Activated naive CD4-positive, alpha-beta T cell treated with anti-CD3 and anti-CD28 coated beads, Interleukin-2, amount 10 ng/mL, durations not matched to agents 7 days and 5 days (primary cell): ENCODE measurements at regions not wholly inside any gene's neighbourhood (a gene's known extent, or its start where the extent isn't known, plus 50 kb on each side); places are given as distances from the start of the nearest gene placed in this dataset.

ENCODE experiments used
- CTCF ChIA-PET: fragments of 350-600 bp; sonication (Branson Sonifier 250); formaldehyde crosslinking; loops from one replicate; lab custom pipeline; 2021; ENCODE audit warnings: antibody characterized with exemption; lab: Charles Lee
- DNase-seq: peaks from one replicate; pipeline ENCODE4 v3.0.0-alpha.2; 2020
- H3K27ac Mint-ChIP-seq: one replicate; pipeline ENCODE4 v1.8.0; 2021; ENCODE audit warnings: mild to moderate bottlenecking, moderate library complexity, mixed read lengths
- H3K27me3 Mint-ChIP-seq: one replicate; pipeline ENCODE4 v1.8.0; 2021; ENCODE audit warnings: mild to moderate bottlenecking, mixed read lengths
- H3K36me3 Mint-ChIP-seq: one replicate; pipeline ENCODE4 v1.8.0; 2021; ENCODE audit warnings: mixed read lengths
- H3K4me1 Mint-ChIP-seq: one replicate; pipeline ENCODE4 v1.8.0; 2021; ENCODE audit warnings: mixed read lengths
- H3K4me3 Mint-ChIP-seq: one replicate; pipeline ENCODE4 v1.8.0; 2021; ENCODE audit warnings: mild to moderate bottlenecking, moderate library complexity, mixed read lengths
- H3K9me3 Mint-ChIP-seq: one replicate; pipeline ENCODE4 v1.8.0; 2021; ENCODE audit warnings: mixed read lengths

DNA sequence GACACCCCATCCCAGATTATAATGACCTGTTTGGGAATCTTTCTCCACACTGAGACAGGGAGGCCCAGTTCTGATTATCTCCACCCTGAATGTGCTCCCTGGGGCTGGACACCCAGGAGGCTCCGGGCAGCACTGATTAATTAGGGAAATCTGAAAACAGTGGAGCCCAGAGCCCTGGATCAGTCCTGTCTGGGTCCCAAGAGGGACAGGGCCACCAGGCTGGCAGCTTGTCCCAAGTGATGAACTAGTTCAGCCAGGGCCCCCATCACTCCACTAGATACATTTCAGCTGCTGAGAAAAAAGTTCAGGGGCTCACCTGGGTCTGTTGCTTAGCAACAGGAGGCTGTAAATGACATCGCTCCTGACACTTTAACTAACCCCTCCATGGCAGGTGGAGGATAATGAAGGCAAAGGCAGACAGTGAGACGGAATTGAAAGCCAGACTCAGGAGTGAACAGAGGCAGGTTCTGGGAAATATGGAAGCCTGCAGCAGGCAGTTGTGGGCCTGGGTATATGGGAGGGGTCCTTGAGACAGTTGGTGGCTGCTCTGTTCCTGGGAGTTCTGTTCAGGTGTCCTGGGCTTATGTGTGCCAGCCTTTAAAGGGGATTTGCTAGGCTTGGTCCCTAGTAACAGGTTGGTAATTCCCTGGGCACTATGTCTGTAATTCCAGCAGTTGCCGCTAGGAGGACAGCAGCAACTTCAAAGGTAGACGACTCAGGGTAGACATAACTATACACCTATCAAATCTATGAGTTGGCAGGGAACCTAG is 78.3 kb upstream of the CTNNBL1 start:
- CTCF ChIA-PET, result interaction anchor here (1.0 kb wide), 1 partner anchor 24 kb away, joined by 3 read pairs; no protein-coding TSS in a partner anchor
- H3K4me3 Mint-ChIP-seq, result no peak overlapping the region
- DNase-seq, result peak; percentile 74
- no peaks in the 10 kb centered on the region for H3K36me3 Mint-ChIP-seq
- H3K9me3 Mint-ChIP-seq, result no peaks in the 10 kb centered on the region
- H3K4me1 Mint-ChIP-seq, result no peaks in the 10 kb centered on the region
- peaks cover 11% of the 10 kb centered on the region for H3K27me3 Mint-ChIP-seq
- H3K27ac Mint-ChIP-seq, result no peak overlapping the region

DNA sequence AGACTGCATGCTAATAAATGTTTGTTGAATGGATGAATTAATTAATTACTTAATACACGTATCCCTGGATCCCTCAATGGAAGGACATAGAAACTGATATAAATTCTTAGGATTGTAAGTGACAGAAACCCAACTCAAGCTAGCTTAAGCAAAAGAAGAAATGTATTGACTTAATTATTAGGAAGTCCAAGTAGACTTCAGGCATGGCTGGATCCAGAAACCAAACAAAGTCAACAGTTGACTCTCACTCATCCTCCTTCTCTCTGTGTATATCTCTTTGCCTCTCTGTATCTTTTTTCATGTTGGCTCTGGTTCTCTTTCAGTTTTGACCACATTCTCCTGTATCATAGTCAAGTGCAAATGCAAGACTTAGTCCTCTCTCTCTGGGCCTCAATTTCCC is 82.0 kb upstream of the CTNNBL1 start:
- DNase-seq, result no peak
- Mint-ChIP-seq H3K4me3 (no peak overlapping the region), H3K27ac (no peak overlapping the region), H3K36me3 (no peaks in the 10 kb centered on the region), H3K9me3 (no peaks in the 10 kb centered on the region), H3K4me1 (no peaks in the 10 kb centered on the region), H3K27me3 (no peaks in the 10 kb centered on the region)
- CTCF ChIA-PET, result no interaction called here

DNA sequence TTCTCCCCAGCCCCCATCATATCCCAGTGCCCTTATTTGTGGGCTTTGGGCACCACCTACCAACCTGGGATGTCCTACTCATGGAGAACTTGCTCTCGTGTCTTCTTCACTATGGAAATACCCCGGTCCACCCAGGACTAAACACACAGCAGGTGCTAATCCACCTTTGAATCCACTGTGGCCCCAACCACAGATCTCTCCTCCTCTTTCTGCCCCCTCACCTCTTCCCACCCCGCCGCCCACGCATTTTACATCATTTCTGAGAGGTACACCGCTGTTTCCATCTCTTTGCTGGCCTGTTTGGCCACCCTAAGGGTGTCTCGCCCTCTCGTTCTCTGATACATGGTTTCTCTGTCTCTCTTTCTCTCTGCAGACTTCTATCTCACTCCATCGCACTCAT is 82.5 kb upstream of the CTNNBL1 start:
- no peak overlapping the region for H3K4me3 Mint-ChIP-seq
- CTCF ChIA-PET, result no interaction called here
- no peak for DNase-seq
- H3K27ac Mint-ChIP-seq, result no peak overlapping the region
- H3K36me3 Mint-ChIP-seq, result no peaks in the 10 kb centered on the region
- no peaks in the 10 kb centered on the region for H3K27me3 Mint-ChIP-seq
- H3K9me3 Mint-ChIP-seq, result no peaks in the 10 kb centered on the region
- no peaks in the 10 kb centered on the region for H3K4me1 Mint-ChIP-seq

DNA sequence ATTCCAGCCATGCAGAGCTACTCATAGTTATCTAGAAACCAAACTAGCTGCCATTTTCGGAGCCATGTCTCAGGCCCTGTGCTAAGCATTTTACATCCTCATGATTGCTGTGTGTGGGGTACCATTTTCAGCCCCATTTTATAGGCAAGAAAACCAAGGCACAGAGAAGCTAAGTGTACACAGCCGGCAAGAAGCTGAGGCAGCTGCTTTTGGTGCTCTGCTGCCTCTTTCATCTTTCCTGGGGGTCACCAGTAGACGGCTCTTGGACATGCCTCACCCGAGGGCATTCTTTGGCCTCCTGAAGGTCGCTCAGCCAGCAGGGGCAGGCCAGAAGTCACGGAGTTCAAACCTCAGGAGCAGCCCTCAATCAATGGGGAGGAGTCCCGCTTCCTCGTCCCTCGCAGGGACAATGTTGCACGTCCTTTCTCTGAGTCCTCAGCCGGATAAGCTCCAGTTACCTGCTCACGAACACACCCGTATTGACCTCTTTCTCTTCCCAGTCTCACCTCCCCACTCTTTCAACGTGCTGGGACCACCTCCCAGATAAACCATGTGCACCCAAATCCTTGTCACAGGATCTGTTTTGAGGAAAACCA is 82.6 kb upstream of the BLCAP start:
- no peaks in the 10 kb centered on the region for H3K9me3 Mint-ChIP-seq
- H3K36me3 Mint-ChIP-seq, result no peaks in the 10 kb centered on the region
- H3K27ac Mint-ChIP-seq, result no peak overlapping the region
- H3K4me3 Mint-ChIP-seq, result no peak overlapping the region
- no peaks in the 10 kb centered on the region for H3K4me1 Mint-ChIP-seq
- peaks cover 4% of the 10 kb centered on the region for H3K27me3 Mint-ChIP-seq
- CTCF ChIA-PET, result no interaction called here
- DNase-seq, result no peak

DNA sequence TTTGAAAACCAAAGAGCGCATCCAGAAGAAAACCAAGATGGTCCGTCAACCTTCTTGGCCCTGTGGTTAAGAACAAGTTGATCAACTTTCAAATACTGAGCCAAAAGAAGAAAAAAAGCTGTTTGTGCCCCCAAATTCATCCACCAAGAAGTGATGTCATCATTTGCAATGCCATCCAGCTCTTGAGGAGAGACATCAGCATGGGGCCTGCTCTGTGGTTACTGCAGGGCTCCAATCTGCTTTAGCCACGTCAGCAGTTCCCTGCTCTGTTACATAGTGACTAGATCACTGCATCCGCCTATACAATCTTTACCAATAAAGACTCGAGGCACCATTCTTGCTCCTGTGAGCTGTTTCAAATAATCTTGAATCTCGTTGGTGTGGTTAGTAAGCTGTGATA is 75.0 kb upstream of the BLCAP start:
- DNase-seq, result no peak
- CTCF ChIA-PET, result no interaction called here
- Mint-ChIP-seq H3K36me3 (no peaks in the 10 kb centered on the region), H3K27me3 (peaks cover 41% of the 10 kb centered on the region), H3K4me1 (no peaks in the 10 kb centered on the region), H3K27ac (no peak overlapping the region), H3K4me3 (no peak overlapping the region), H3K9me3 (no peaks in the 10 kb centered on the region)

DNA sequence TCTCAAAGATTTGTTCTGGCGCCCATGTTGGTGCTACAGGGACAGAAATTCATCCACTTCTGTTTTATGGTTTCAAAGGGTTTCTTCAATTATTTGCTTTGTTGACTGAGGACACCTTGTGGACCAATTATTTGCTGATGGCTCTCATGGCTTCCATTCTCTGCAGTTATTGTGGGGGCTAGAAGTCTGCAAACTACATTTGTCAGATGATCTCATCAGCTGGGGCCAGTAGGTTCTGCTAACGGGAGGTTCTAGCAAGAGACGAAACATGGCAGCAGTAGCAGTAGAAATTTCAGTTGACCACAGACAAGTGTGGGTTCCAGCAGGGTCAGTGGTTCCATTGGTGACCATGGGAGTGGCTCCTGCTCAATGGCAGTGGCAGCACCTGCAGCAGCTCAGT is 72.8 kb upstream of the BLCAP start:
- no peak for DNase-seq
- no peak overlapping the region for H3K27ac Mint-ChIP-seq
- H3K9me3 Mint-ChIP-seq, result no peaks in the 10 kb centered on the region
- CTCF ChIA-PET, result no interaction called here
- H3K36me3 Mint-ChIP-seq, result no peaks in the 10 kb centered on the region
- H3K27me3 Mint-ChIP-seq, result peaks cover 45% of the 10 kb centered on the region
- H3K4me1 Mint-ChIP-seq, result no peaks in the 10 kb centered on the region
- no peak overlapping the region for H3K4me3 Mint-ChIP-seq

DNA sequence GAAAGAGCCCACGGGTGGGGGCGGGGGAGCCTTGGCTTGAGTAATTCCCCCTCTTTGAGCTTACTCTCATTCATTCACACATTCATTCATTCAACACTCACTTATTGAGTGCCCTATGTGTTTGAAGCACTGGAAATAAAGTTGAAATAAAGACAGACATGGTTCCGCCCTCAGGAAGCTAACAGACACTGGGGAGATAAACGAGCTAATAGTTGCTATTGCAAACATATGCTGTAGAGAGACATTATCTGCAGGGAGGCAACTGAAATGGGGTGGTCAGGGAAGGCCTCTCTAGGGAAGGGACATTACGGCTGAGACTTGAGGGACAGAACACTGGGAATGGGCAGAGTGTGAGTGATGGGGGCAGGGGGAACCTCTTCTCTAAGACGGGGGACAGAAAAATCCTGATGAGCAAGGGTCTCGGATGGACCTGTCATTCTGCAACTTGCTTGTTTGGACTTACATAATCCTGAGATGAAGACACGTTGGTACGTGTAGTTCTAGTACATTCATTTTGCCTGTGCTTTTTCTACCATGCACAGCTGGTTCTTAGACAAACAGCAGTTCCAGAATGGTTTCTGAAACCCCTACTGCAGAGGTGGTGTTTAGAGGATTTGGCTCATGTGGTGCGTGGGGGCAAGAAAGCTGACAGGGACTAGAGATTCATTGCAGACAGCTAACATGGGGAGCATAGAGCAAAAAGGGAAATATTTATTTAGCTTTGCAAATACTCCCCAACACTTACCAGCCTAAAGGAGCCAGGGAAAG is 71.1 kb upstream of the BLCAP start:
- Mint-ChIP-seq H3K4me3 (no peak overlapping the region), H3K9me3 (no peaks in the 10 kb centered on the region), H3K27ac (no peak overlapping the region), H3K27me3 (peaks cover 31% of the 10 kb centered on the region), H3K36me3 (no peaks in the 10 kb centered on the region), H3K4me1 (no peaks in the 10 kb centered on the region)
- DNase-seq, result no peak
- CTCF ChIA-PET, result no interaction called here

DNA sequence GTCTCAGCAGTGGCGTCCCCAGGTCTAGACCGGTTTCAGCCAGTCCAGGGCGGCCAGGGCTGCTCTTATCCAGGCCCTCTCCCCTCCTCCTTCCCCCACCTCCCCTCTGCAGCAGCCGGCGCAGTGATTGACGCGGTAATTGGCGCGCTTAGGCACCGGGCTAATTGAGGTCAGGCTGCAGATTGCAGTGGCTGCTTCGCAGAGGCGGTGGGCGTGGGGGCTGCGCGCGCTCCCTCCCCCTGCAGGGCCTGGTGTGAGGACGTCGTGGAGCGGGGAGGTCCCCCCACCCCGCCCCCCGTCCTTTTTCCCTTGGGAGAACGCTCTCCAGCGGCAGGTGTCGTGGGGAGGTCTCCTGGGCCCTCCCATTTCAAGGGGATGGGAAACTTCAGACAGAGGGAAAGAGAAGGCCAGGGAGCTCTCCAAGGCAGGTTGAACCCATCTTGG is 70.4 kb upstream of the BLCAP start:
- Mint-ChIP-seq H3K4me1 (no peaks in the 10 kb centered on the region), H3K9me3 (no peaks in the 10 kb centered on the region), H3K4me3 (no peak overlapping the region), H3K36me3 (no peaks in the 10 kb centered on the region), H3K27me3 (peaks cover 30% of the 10 kb centered on the region), H3K27ac (no peak overlapping the region)
- no peak for DNase-seq
- CTCF ChIA-PET, result no interaction called here

DNA sequence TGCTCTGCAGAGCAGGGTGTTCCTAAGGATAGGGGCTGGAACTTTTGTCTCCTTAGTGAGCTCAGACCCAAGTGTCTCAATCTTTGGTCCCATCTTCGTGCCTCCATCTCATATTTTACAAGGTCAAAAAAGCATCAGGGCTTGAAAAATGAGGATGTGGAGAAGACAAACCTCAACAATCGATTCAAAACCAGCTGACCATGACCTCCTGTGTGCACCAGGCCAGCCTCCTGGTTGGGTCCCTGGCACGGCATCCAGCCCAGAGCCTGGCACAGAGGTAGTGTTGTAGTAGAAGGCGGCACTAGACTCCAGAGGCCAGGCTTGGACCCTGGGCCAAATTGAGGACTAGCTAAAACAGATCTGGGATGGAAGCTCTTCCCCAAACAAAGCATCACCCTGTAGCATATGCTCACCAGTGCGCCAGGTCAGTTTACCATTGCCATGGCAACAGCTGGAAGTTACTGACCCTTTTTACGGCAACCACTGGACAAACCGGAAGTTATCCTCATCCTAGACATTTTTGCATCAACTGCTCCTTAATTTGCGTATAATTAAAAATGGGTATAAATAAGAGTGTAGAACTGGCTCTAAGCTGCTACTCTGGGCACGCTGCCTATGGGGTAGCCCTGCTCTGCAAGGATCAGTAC is 69.3 kb upstream of the BLCAP start:
- H3K27me3 Mint-ChIP-seq, result peaks cover 30% of the 10 kb centered on the region
- no peak for DNase-seq
- no peaks in the 10 kb centered on the region for H3K36me3 Mint-ChIP-seq
- H3K27ac Mint-ChIP-seq, result no peak overlapping the region
- CTCF ChIA-PET, result no interaction called here
- no peaks in the 10 kb centered on the region for H3K4me1 Mint-ChIP-seq
- H3K9me3 Mint-ChIP-seq, result no peaks in the 10 kb centered on the region
- H3K4me3 Mint-ChIP-seq, result no peak overlapping the region

DNA sequence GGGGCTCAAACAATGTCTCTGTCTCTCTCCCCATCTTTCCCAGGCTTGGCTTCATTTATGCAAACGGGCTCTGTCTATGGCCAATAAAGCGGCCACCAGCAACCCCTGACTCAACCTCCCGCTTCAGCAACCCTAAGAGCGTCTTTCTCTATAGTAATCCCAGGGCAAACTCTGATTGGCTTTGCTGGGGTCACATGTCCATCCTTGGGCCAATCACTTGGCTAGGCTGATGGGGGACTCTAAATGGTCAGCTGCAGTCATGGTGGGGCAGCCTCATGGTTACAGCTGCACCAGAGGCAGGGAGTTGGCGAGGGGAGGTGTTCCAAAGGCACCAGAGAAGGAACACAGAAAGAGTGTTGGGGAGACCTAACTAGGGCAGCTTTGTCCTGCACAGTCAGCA is 68.5 kb upstream of the BLCAP start:
- DNase-seq, result no peak
- CTCF ChIA-PET, result no interaction called here
- Mint-ChIP-seq H3K4me3 (no peak overlapping the region), H3K9me3 (no peaks in the 10 kb centered on the region), H3K4me1 (no peaks in the 10 kb centered on the region), H3K27me3 (peaks cover 36% of the 10 kb centered on the region), H3K27ac (no peak overlapping the region), H3K36me3 (no peaks in the 10 kb centered on the region)

DNA sequence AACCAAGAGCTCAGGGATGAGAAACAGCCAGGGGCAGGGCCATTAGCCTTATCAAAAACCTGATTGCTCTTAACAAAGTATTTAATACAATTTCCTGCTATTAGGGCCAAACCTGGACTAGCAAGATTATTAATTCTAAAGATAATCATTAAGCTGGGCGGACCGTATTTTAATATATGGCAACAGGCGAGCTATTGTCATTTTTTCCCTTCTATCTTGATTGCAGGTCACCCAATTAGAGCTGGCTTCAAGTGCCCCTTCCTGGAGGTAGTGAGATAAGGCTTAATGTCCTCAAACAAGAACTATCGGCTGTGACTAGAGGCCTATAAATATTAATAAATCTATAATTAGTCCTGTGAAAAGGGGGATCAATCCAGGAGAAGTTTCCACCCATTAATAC is 66.0 kb upstream of the BLCAP start:
- DNase-seq, result no peak
- H3K27me3 Mint-ChIP-seq, result peaks cover 31% of the 10 kb centered on the region
- H3K9me3 Mint-ChIP-seq, result no peaks in the 10 kb centered on the region
- no peak overlapping the region for H3K4me3 Mint-ChIP-seq
- no peak overlapping the region for H3K27ac Mint-ChIP-seq
- CTCF ChIA-PET, result interaction anchor here (1.6 kb wide), 1 partner anchor 628 kb away, joined by 3 read pairs; no protein-coding TSS in a partner anchor
- no peaks in the 10 kb centered on the region for H3K4me1 Mint-ChIP-seq
- no peaks in the 10 kb centered on the region for H3K36me3 Mint-ChIP-seq

DNA sequence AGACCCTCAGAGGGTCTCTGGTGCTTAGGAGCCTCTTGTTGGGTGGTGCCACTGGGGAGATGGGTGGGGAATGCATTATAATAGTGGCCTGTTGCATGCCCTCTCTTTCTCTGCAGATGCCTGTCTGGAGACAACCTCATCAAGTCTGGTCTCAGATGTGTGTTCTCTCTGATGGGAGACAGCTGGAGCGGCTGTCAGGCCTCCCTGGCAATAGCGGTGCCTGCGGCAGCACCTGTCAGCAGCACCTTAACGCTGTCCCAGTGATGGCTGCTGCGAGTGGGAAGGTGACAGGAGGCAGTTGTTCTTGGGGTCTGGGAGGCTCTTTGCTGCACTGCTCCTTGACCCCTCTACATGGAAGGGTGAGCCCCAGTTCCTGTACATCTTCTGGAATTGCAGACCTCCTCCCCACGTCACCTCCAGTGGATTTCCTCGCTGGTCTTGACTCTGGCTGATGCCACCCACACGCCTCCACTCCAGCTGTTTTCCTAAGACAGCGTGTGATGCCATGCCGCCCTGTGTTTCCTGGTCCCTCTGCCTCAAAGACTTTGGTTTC is 63.3 kb upstream of the BLCAP start:
- Mint-ChIP-seq H3K4me3 (no peak overlapping the region), H3K4me1 (no peaks in the 10 kb centered on the region), H3K27me3 (peaks cover 20% of the 10 kb centered on the region), H3K27ac (no peak overlapping the region), H3K9me3 (no peaks in the 10 kb centered on the region), H3K36me3 (no peaks in the 10 kb centered on the region)
- CTCF ChIA-PET, result no interaction called here
- DNase-seq, result no peak

DNA sequence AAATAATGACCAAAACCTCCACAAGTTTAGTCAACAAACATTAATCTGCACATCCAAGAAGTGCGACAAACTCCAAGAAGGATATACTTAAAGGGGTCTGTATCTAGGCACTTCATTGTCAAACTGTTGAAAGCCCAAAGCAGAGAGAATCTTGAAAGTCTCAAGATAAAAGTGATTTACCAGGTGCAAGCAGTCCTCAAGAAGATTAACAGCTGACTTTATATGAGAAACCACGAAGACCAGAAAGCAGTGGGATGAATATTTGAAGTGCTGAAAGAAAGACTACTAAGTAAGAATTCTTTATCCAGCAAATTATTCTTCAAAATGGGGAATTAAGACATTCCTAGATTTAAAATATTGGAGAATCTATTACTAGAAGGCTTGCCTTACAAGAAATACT is 58.4 kb upstream of the BLCAP start:
- Mint-ChIP-seq H3K36me3 (no peaks in the 10 kb centered on the region), H3K9me3 (no peaks in the 10 kb centered on the region), H3K27me3 (peaks cover 51% of the 10 kb centered on the region), H3K4me1 (no peaks in the 10 kb centered on the region), H3K4me3 (no peak overlapping the region), H3K27ac (no peak overlapping the region)
- CTCF ChIA-PET, result no interaction called here
- DNase-seq, result no peak

DNA sequence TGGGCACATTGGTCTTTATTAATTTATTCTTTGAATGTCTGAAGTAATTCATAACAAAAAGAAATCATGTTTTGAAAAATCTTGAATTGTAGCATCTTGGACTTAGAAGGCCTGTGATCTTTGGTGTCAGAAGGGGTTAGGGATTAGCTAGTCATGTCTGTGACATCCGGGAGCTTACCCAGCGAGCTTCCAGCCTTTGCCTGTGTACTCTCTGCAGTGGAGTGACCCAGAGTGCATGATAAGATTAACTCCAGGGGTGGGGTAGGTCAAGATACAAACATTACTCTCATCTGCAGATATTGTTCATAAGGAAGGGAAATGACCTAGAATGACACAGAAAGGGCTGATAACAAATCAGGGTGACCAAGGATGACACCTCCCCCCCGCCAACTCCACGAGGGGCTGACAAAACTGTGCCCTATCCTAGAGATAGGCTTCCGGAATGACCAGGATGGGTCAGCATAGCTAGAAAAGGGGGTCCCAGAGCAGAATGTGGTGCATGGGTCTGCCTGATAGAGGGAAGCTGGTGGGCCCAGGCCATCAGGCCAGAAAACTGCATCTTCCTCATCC is 56.6 kb upstream of the BLCAP start:
- Mint-ChIP-seq H3K27ac (no peak overlapping the region), H3K4me3 (no peak overlapping the region), H3K36me3 (no peaks in the 10 kb centered on the region), H3K4me1 (no peaks in the 10 kb centered on the region), H3K27me3 (peaks cover 53% of the 10 kb centered on the region), H3K9me3 (no peaks in the 10 kb centered on the region)
- no peak for DNase-seq
- CTCF ChIA-PET, result no interaction called here
